ENCODE measurements at regions not wholly inside any gene's neighbourhood (a gene's known extent, or its start where the extent isn't known, plus 50 kb on each side); places are given as distances from the start of the nearest gene placed in this dataset.

GRCh38 chr5:63768221-63768620 is 194.0 kb downstream of the HTR1A start:
- Histone ChIP-seq H3K4me1 (replicated peaks in 1 of 4; ENCODE audit: control insufficient read depth in 3 of 4, insufficient read depth in 4 of 4, low read length in 3 of 4) (no peaks in the 10 kb centered on the region), H4K20me1 (replicated peaks in 1 of 2; ENCODE audit: control insufficient read depth in 1 of 2, insufficient read depth in 2 of 2, low read length in 2 of 2) (no peaks in the 10 kb centered on the region), H2AFZ (ENCODE audit: low read length) (no peak overlapping the region), H2AK5ac (ENCODE audit: low read depth, low read length) (no peak overlapping the region), H3K4me2 (ENCODE audit: insufficient read depth in 1 of 2, low read depth in 2 of 2, low read length in 2 of 2) (no peak overlapping the region), H2BK120ac (replicated peaks; ENCODE audit: low read depth, low read length) (no peak overlapping the region), H4K5ac (ENCODE audit: insufficient read length, low read depth, low read length) (no peak overlapping the region), H2BK12ac (ENCODE audit: low read depth, low read length) (no peak overlapping the region), H3K79me2 (ENCODE audit: control insufficient read depth in 1 of 2, insufficient read depth in 2 of 2, low read length in 2 of 2) (no peaks in the 10 kb centered on the region), H3K9ac (replicated peaks in 1 of 4; ENCODE audit: extremely low read depth in 1 of 4, low read depth in 3 of 4, low read length in 3 of 4) (no peak overlapping the region), H3K27ac (ENCODE audit: low read depth, low read length) (no peak overlapping the region), H3K4me3 (ENCODE audit: extremely low read depth in 1 of 4, insufficient read depth in 2 of 4, low read depth in 3 of 4, low read length in 4 of 4) (no peak overlapping the region), H3K14ac (ENCODE audit: insufficient read length) (no peak overlapping the region), H3K27me3 (replicated peaks in 1 of 4; ENCODE audit: control insufficient read depth in 3 of 4, extremely low read depth in 1 of 4, insufficient read depth in 3 of 4, low read length in 3 of 4) (peaks cover 0 to 1% (median 0%) of the 10 kb centered on the region in 4 experiments; a peak in 1 of 7 replicates), H3K18ac (ENCODE audit: extremely low read depth, low read length) (no peak overlapping the region), H3K79me1 (ENCODE audit: low read depth, low read length) (no peaks in the 10 kb centered on the region), H4K8ac (ENCODE audit: extremely low read depth, insufficient read depth, low read length) (no peak overlapping the region), H3K4ac (replicated peaks; ENCODE audit: insufficient read length, low read depth, low read length) (no peak overlapping the region), H2BK15ac (ENCODE audit: low read length) (no peak overlapping the region), H3K23ac (ENCODE audit: insufficient read length) (no peak overlapping the region), H3K36me3 (ENCODE audit: control insufficient read depth in 2 of 4, insufficient read depth in 4 of 4, low read length in 3 of 4) (no peaks in the 10 kb centered on the region), H2BK5ac (ENCODE audit: low read depth, low read length) (no peak overlapping the region), H2BK20ac (ENCODE audit: low read length) (no peak overlapping the region), H4K91ac (replicated peaks; ENCODE audit: insufficient read length, low read length) (no peak overlapping the region), H3K23me2 (ENCODE audit: low read depth, low read length) (no peaks in the 10 kb centered on the region), H3K56ac (replicated peaks; ENCODE audit: insufficient read length, low read depth, low read length) (no peak overlapping the region), H3K9me3 (ENCODE audit: insufficient read depth in 2 of 2, low read depth in 1 of 2, low read length in 1 of 2) (no peaks in the 10 kb centered on the region)
- CTCF ChIA-PET (ENCODE audit: partially characterized antibody), result interaction anchor here (1.1 kb wide), 1 partner anchor 80 kb away, joined by 4 read pairs; no protein-coding TSS in a partner anchor
- no peak for TF ChIP-seq SUZ12 (IDR thresholded peaks at IDR 0.05; ENCODE audit: low read length)
- TF ChIP-seq CHD2 (IDR thresholded peaks at IDR 0.05; ENCODE audit: low read length), result no peak
- no peak for TF ChIP-seq SRF (IDR thresholded peaks at IDR 0.05; ENCODE audit: low read depth, low read length)
- TF ChIP-seq SIX5 (IDR thresholded peaks at IDR 0.05; ENCODE audit: low read depth, low read length), result no peak
- DNase-seq (ENCODE audit: low read depth in 1 of 2, low spot score in 2 of 2) (no peak), FAIRE-seq (no peak)
- POLR2A ChIA-PET (ENCODE audit: partially characterized antibody), result no interaction called here
- WGBS, 2 experiments (ENCODE audit: extremely low coverage in 1 of 2, insufficient coverage in 1 of 2, insufficient read length in 1 of 2, insufficient replicate concordance in 2 of 2, low coverage in 1 of 2, low lambda C conversion rate in 2 of 2, missing lambda C conversion rate in 1 of 2), result 79% methylated on average over 4 of the region's 4 CpGs; no CpG with 5 or more reads in 1 of the 2 experiments

Measured in H1 (cell line).